Embryonic facial prominence (tissue), 1 donor: ENCODE measurements at regions not wholly inside any gene's neighbourhood (a gene's known extent, or its start where the extent isn't known, plus 50 kb on each side); places are given as distances from the start of the nearest gene placed in this dataset.
"Not testable (repeated sequence)": the region's sequence is repeated elsewhere in the genome, so short reads cannot be mapped to it uniquely, and the experiment has no call there.

Source experiments
- DNase-seq: peaks from one replicate; pipeline ENCODE4 v3.0.0-alpha.2; 2016; ENCODE audit errors: extremely low spot score

DNA sequence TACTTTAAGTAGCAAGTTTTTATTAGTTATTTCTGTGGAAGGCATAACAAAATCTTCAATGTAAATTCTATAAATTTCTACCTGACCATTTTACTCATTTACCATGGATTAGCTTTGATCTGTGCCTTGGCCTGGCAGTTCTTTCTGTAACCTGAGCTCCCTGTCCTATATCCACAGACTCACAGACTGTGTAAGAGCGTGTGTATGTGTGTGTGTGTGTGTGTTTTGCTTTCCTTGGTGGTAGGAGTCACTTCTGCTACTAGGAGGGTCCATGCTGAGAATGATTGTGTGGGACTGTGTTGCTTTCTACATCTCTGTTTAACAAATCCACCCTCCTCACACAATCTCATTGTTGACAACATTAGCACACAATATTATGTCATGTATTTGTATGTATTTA is 221.2 kb upstream of the PELI2 start:
- DNase-seq = no peak

GRCh38 chr14:55898938-55899337 is 219.3 kb upstream of the PELI2 start:
- DNase-seq = no peak

DNA sequence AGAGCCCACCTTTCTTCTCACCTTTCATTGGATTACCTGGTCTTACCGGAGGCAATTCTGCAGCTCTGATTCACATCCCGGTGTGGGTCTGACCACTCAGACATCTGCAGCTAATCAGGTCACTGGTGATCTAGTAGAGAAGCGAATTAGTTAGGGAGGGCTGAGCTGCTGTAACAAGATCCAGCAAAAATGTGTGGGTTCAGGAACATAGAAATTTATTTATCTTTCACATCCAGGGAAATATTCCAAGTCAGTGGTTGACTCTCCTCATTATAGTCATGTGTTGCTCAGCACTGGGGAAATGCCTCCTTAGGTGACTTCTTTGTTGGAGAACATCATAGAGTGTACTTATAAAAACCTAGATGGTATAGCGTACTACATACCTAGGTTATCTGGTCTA is 218.7 kb upstream of the PELI2 start:
- no peak for DNase-seq

- no peak for DNase-seq
These were observed 217.5 kb upstream of the PELI2 start for GRCh38 chr14:55900749-55901148.

- DNase-seq = no peak
These were observed 216.9 kb upstream of the PELI2 start for GRCh38 chr14:55901291-55901690.

DNA sequence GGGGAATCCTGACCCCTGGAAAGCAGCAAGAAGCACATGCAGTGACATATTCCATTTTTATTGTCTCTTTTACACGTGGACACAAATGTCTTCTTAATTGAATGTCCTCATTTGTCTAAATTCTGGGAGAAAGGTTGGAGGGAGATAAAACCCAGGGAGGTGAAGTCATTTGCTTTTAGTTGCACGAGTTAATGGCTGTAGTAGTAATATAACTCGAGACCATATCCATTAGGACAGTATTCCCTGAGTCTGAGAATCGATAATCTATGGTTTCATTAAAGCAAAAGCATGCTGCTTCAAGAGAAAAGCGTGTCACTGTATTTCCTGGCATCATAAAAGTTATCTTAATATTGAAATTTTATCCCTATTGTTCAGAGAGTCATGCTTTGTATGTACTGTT is 216.0 kb upstream of the PELI2 start:
- DNase-seq = no peak

- no peak for DNase-seq
These were observed 214.1 kb upstream of the PELI2 start for GRCh38 chr14:55904086-55904485.

GRCh38 chr14:55908106-55908505 is 210.1 kb upstream of the PELI2 start:
- no peak for DNase-seq

DNA sequence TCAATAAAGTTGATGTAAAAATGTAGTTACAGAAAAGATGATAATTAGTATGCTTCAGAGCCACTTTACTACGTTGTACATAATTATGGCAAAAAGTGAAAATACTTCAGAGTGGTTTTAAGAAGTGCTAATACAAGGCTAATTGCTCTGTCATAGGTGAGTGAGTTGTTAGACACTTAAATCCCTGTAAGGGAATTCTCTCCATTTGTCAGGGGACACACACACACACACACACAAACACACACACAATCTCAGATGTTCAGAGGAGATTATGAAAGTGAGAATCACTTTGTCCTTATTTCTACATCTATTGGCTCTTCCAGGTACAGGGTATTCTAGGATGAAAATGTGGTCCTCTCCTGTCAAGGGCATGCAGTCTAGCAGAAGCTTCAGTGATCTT is 208.3 kb upstream of the PELI2 start:
- DNase-seq = no peak

DNA sequence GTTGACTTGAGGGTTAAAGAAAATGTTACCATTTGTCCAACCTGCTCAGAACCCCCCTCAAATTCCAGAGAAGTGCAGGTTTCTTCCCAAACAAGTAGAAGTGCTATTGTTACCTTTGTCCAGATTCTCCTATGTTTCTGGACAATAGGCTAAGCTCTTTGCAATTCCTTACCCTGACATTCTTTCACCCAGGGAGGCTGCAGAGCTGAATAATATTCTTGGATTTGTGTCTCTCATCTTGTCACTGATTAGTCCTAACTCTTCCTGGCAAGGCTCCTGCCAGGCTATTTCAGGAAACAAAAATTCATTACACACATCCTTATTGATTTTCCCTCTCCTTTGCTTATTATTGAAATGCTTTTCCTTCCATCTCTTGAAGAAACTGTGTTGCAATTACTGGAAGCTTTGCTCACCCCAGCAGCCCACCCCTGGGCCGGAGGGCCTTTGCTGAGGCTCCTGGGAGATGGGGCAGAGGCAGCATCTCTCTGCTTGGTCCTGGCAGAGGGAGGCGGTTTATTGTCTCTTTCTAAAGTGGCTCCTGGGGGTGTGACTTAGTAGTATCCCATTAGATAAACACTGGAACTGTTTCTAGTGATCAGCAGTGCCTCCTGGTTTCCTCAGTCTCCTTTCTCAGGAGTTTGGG is 207.5 kb upstream of the PELI2 start:
- DNase-seq = no peak

GRCh38 chr14:55911776-55912175 is 206.4 kb upstream of the PELI2 start:
- DNase-seq = no peak

- DNase-seq = no peak
These were observed 205.9 kb upstream of the PELI2 start for GRCh38 chr14:55912344-55912743.

- no peak for DNase-seq
These were observed 204.7 kb upstream of the PELI2 start for GRCh38 chr14:55913324-55914025.

DNA sequence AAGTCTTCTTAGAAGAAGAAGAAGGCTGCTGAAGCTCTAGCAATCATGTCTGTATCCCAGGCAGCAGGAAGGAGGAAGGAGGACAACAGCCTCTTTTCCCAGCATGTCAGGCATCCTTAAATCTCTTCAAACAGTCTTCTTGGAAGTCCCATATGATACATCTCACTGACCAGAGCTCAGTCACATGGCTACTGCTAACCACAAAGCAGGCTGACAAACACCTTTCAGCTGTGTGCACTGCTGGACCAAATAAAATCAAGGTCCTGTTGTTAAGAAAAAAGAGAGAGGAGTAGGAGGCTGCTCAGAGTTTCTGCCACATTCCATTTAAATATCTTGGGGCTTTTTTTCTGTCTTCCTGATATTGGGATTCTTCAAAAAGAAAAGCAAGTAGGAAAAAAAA is 203.4 kb upstream of the PELI2 start:
- no peak for DNase-seq

- DNase-seq = no peak
These were observed 202.8 kb upstream of the PELI2 start for GRCh38 chr14:55915456-55915855.

DNA sequence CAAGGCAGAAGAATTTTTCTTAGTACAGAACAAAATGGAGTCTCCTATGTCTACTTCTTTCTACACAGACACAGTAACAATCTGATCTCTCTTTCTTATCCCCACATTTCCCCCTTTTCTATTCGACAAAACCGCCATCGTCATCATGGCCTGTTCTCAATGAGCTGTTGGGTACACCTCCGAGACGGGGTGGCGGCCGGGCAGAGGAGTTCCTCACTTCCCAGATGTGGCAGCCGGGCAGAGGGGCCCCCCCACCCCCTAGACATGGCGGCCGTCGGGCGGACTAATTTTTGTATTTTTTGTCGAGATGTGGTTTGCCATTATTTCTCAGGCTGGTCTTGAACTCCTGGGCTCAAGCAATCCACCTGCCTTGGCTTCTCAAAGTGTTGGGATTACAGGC is 198.4 kb upstream of the PELI2 start:
- DNase-seq = not testable (repeated sequence)

DNA sequence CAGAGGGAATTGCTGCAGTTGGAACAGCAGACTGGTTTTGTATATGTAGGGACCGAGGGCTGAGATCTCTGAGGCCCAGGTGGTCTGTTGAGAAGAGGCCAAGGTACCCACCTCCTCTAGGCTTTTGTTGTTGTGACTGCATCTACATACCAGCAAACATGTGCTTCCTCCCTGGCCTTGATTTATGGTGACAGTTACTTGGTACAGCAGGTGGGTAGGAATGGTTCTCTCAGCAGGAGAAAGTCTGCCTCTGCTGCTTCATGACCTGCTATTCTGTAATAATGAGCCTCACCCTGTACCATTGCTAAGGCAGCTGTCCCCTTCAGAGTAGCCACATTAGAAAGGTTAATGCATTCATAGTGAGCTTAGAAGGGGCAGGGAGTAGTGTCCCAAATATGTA is 196.7 kb upstream of the PELI2 start:
- no peak for DNase-seq

- DNase-seq = no peak
These were observed 192.2 kb upstream of the PELI2 start for GRCh38 chr14:55926007-55926406.

GRCh38 chr14:55927028-55927427 is 191.2 kb upstream of the PELI2 start:
- no peak for DNase-seq

- DNase-seq = no peak
These were observed 189.9 kb upstream of the PELI2 start for GRCh38 chr14:55928276-55928675.

DNA sequence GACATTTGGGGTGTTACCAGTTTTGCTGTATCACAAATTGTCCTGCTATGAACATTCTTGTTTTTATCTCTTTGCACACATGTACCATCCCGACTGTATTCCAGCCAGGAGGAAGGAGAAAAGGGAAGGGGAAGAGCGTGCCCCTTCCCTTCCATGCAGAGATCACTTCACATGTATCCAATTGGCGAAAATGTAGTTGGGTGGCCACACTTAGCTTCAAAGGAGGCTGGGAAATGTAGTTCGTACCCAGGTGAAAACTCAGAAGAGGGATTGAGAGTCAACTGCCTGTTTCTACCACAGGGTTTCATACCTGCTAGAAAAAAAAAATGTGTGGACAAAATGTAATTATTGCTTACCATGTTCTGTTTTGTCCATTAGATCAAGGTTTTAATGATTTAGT is 189.1 kb upstream of the PELI2 start:
- no peak for DNase-seq

- DNase-seq = no peak
These were observed 188.0 kb upstream of the PELI2 start for GRCh38 chr14:55930016-55930784.

DNA sequence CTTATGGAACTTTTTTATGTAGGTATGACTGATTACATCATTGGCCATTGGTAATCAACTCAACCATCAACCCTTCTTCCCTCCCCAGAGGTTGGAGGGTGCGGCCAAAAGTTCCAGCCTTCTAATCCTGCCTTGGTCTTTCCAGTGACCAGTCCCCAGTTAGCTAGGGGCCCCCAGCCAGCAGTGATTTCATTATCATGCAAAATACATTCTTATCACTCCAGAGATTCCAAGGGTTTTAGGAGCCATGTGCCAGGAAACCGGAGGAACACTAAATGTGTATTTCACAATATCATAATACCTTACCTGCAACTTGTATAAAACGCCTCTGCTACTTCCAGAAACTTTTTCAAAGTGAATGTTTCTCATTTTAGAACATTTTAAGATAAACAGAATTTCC is 181.5 kb upstream of the PELI2 start:
- no peak for DNase-seq
